Middle frontal gyrus (tissue), 1 donor: ENCODE measurements at regions not wholly inside any gene's neighbourhood (a gene's known extent, or its start where the extent isn't known, plus 50 kb on each side); places are given as distances from the start of the nearest gene placed in this dataset.
"Not testable (repeated sequence)": the region's sequence is repeated elsewhere in the genome, so short reads cannot be mapped to it uniquely, and the experiment has no call there.

Source experiments
- DNase-seq: peaks from one replicate; pipeline ENCODE4 v3.0.0-alpha.2; 2015; ENCODE audit warnings: low spot score; ENCODE audit errors: extremely low spot score

GRCh38 chr20:59459586-59459985 lies 144.8 kb upstream of the PHACTR3 start:
- no peak for DNase-seq

GRCh38 chr20:59460352-59460751 lies 144.0 kb upstream of the PHACTR3 start:
- DNase-seq, result no peak

GRCh38 chr20:59461526-59461925 lies 142.8 kb upstream of the PHACTR3 start:
- no peak for DNase-seq

GRCh38 chr20:59462249-59462648 lies 142.1 kb upstream of the PHACTR3 start:
- DNase-seq, result no peak

GRCh38 chr20:59463541-59463940 lies 140.8 kb upstream of the PHACTR3 start:
- DNase-seq, result no peak

GRCh38 chr20:59466107-59466815 lies 138.1 kb upstream of the PHACTR3 start:
- DNase-seq, result no peak

- DNase-seq, result no peak
These were observed 135.5 kb upstream of the PHACTR3 start for GRCh38 chr20:59468831-59469230.

GRCh38 chr20:59469267-59470252 lies 134.8 kb upstream of the PHACTR3 start:
- no peak for DNase-seq

GRCh38 chr20:59470521-59470920 lies 133.8 kb upstream of the PHACTR3 start:
- DNase-seq, result no peak

- DNase-seq, result no peak
These were observed 132.5 kb upstream of the PHACTR3 start for GRCh38 chr20:59471653-59472421.

- DNase-seq, result no peak
These were observed 130.6 kb upstream of the PHACTR3 start for GRCh38 chr20:59473742-59474141.

- DNase-seq, result no peak
These were observed 123.3 kb upstream of the PHACTR3 start for GRCh38 chr20:59481067-59481466.

- no peak for DNase-seq
These were observed 122.8 kb upstream of the PHACTR3 start for GRCh38 chr20:59481477-59482018.

- DNase-seq, result no peak
These were observed 121.8 kb upstream of the PHACTR3 start for GRCh38 chr20:59482351-59483187.

- no peak for DNase-seq
These were observed 120.9 kb upstream of the PHACTR3 start for GRCh38 chr20:59483481-59483880.

- DNase-seq, result no peak
These were observed 120.1 kb upstream of the PHACTR3 start for GRCh38 chr20:59484228-59484627.

- DNase-seq, result no peak
These were observed 118.5 kb upstream of the PHACTR3 start for GRCh38 chr20:59485576-59486454.

- DNase-seq, result not testable (repeated sequence)
These were observed 115.9 kb upstream of the PHACTR3 start for GRCh38 chr20:59488459-59488858.

- not testable (repeated sequence) for DNase-seq
These were observed 113.9 kb upstream of the PHACTR3 start for GRCh38 chr20:59490196-59491004.
